Ovary (tissue), 7 donors: ENCODE measurements at regions not wholly inside any gene's neighbourhood (a gene's known extent, or its start where the extent isn't known, plus 50 kb on each side); places are given as distances from the start of the nearest gene placed in this dataset.

ENCODE experiments used
- DNase-seq, 5 donors: peaks; one replicate each; pipeline ENCODE4 v3.0.0-alpha.2; 2019 to 2020
- H3K27ac ChIP-seq, 2 donors: fragments of 200-600 bp; one replicate each; pipeline versions ENCODE4 v1.5.1 to v1.8.0; 2019 to 2022
- H3K27me3 ChIP-seq: fragments of 200-600 bp; one replicate; pipeline ENCODE4 v1.8.0; 2022
- H3K36me3 ChIP-seq: fragments of 200-600 bp; sonication (generic); one replicate; pipeline ENCODE4 v1.5.1; 2019
- H3K4me1 ChIP-seq: one replicate; pipeline ENCODE4 v1.8.1; 2013; ENCODE audit warnings: mild to moderate bottlenecking, moderate library complexity; ENCODE audit not compliant: insufficient read depth
- H3K4me3 ChIP-seq: fragments of 200-600 bp; sonication (generic); one replicate; pipeline ENCODE4 v1.5.1; 2017
- H3K9me3 ChIP-seq, 2 donors: fragments of 200-600 bp in 1 of 2; sonication (generic) in 1 of 2; one replicate each; pipeline versions ENCODE4 v1.5.1 to v1.8.1; 2013 to 2019; ENCODE audit warnings: mild to moderate bottlenecking in 1 of 2, moderate library complexity in 1 of 2
- EP300 ChIP-seq: sonication (generic); formaldehyde crosslinking; IDR thresholded peaks from one replicate; pipeline ENCODE4 v1.6.1; 2017; ENCODE audit warnings: antibody characterized with exemption
- POLR2A ChIP-seq: fragments of 450-650 bp; IDR thresholded peaks from one replicate; pipeline ENCODE4 v1.6.1; 2017; ENCODE audit warnings: antibody characterized with exemption, mild to moderate bottlenecking, moderate library complexity
- WGBS, 3 donors: extraction: QIAGEN DNeasy Blood & Tissue Kit in 1 of 3; methylation state at CpG; one replicate each; pipeline versions ENCODE4 v1.1.5 to v1.1.7; 2013 to 2017; 5-methylcytosine and 5-hydroxymethylcytosine counted together
- intact Hi-C, 4 donors: fragments of 100-400 bp; cut with DNase I; formaldehyde crosslinking; loops; one replicate each; pipeline versions ENCODE4 v1.11.0 to v1.15.1; 2022 to 2023
- TF ChIP-seq, protein P1 (sequence below), 3 donors: fragments of 450-650 bp in 2 of 3; fragments of 200-600 bp in 1 of 3; IDR thresholded peaks; one replicate each; pipeline versions ENCODE4 v1.5.1 to v1.8.0; 2016 to 2022; ENCODE audit warnings: antibody characterized with exemption in 3 of 3, mild to moderate bottlenecking in 1 of 3
- donor health status: DM: no; HTN: no; CAD: no; lungs with moderate emphysema.
- donor health status: DM: no; HTN: no; CAD: no.
- donor health status: Bipolar disorder and iron deficiency.
- donor health status: DM: no; HTN: no; CAD: no.
- donor health status: DM: yes; HTN: yes; CAD: no.

DNA sequence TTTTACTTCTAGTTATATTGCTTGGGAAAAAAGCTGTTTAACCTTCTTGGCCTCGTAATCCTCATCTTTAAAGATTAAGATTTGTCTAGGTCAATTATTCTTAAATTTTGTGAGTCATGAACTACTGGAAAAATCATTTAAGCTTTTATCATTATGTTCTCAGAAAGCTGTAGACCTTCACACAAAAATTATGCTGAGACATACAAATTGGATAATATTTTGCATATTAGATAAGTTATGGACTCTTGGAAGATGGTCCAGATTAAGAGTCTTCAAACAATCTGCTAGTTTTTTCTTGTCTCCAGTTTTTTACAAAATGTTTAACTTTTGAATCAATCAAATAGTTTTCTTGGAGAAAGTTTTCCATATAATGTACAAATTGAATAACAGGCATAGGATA is 108.1 kb upstream of the NEIL3 start:
- Histone ChIP-seq H3K36me3 (no peaks in the 10 kb centered on the region), H3K4me1 (no peaks in the 10 kb centered on the region), H3K9me3 (no peaks in the 10 kb centered on the region), H3K27me3 (no peaks in the 10 kb centered on the region), H3K27ac (no peak overlapping the region), H3K4me3 (no peak overlapping the region)
- no peak for DNase-seq
- intact Hi-C loops: no loop called here
- 15 to 33% (median 20%) methylated on average over 1 of the region's 1 CpG for WGBS, 3 donors
- TF ChIP-seq, protein P1, sequence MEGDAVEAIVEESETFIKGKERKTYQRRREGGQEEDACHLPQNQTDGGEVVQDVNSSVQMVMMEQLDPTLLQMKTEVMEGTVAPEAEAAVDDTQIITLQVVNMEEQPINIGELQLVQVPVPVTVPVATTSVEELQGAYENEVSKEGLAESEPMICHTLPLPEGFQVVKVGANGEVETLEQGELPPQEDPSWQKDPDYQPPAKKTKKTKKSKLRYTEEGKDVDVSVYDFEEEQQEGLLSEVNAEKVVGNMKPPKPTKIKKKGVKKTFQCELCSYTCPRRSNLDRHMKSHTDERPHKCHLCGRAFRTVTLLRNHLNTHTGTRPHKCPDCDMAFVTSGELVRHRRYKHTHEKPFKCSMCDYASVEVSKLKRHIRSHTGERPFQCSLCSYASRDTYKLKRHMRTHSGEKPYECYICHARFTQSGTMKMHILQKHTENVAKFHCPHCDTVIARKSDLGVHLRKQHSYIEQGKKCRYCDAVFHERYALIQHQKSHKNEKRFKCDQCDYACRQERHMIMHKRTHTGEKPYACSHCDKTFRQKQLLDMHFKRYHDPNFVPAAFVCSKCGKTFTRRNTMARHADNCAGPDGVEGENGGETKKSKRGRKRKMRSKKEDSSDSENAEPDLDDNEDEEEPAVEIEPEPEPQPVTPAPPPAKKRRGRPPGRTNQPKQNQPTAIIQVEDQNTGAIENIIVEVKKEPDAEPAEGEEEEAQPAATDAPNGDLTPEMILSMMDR (IDR thresholded peaks at IDR 0.05): no peak
- TF ChIP-seq EP300 (no peak), POLR2A (no peak)

DNA sequence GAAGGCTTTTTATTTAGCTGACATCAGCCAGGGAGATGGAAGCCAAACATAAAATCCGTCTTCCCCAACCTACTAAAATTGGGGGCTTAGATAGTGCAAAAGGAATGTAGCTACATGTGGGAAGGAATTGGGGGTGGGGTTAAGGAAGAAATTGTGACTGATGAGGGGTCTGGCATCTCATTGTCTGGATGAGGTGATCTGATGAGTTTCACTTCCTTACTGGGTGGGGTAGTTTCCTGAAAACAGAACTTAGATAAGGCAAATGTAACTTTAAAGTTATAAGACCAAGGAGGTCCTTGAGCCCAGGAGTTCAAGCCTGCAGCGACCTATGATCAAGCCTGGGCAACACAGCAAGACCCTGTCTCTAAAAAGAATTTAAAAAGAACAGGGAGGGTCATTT is 105.5 kb upstream of the NEIL3 start:
- TF ChIP-seq POLR2A (no peak), EP300 (no peak)
- TF ChIP-seq, protein P1 (IDR thresholded peaks at IDR 0.05): no peak
- 46 to 48% (median 47%) methylated on average over 2 of the region's 2 CpGs for WGBS, 3 donors
- intact Hi-C loops: no loop called here

DNA sequence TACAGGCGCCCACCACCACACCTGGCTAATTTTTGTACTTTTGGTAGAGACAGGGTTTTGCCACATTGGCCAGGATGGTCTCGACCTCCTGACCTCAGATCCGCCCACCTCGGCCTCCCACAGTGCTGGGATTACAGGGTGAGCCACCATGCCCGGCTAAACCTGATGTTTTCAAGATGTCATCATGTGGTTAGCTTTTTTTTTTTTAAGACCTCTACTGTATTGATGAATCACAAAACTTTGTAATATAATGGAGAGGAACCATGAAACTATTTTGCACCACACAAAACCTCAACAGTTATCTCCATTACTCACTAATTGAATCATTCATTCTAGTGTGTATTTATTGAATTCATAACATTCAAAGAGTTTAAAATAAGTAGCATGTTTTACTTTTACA is 94.7 kb upstream of the NEIL3 start:
- WGBS, 3 donors: 88 to 90% (median 89%) methylated on average over 5 of the region's 5 CpGs

More for the DNA sequence above, 105.5 kb upstream of the NEIL3 start:
- no peaks in the 10 kb centered on the region for H3K9me3 ChIP-seq
- H3K4me1 ChIP-seq: no peaks in the 10 kb centered on the region
- H3K36me3 ChIP-seq: no peaks in the 10 kb centered on the region
- no peaks in the 10 kb centered on the region for H3K27me3 ChIP-seq
- H3K4me3 ChIP-seq: no peak overlapping the region
- no peak for DNase-seq
- no peak overlapping the region for H3K27ac ChIP-seq

DNA sequence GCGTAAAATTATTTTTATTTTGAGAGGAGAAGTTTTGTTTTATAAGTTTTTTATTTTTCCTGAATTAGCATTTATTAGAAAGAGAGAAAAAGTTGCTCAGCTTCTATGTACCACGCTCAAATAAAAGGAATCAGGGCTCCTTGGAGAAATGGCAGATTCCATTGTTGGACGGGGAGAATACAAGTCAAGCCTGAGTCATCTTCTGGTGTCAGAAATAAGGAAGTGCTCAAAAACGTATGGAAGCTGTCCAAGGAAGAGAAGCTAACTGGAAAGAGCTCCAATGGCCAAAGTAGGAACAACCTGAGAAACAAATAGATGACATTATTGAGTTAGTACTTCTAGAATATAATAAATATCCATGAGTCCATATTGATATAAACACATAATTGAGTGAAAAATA is 89.3 kb upstream of the NEIL3 start:
- intact Hi-C loops: no loop called here
- H3K27ac ChIP-seq: no peak overlapping the region
- TF ChIP-seq, protein P1 (IDR thresholded peaks at IDR 0.05): no peak
- TF ChIP-seq POLR2A: no peak
- TF ChIP-seq EP300: no peak
- 67 to 85% (median 78%) methylated on average over 4 of the region's 4 CpGs for WGBS, 3 donors
- no peaks in the 10 kb centered on the region for H3K27me3 ChIP-seq
- H3K36me3 ChIP-seq: no peaks in the 10 kb centered on the region
- no peaks in the 10 kb centered on the region for H3K4me1 ChIP-seq
- DNase-seq: no peak
- H3K9me3 ChIP-seq: no peaks in the 10 kb centered on the region
- H3K4me3 ChIP-seq: no peak overlapping the region

More for the DNA sequence above, 94.7 kb upstream of the NEIL3 start:
- TF ChIP-seq, protein P1 (IDR thresholded peaks at IDR 0.05): no peak
- no peak for TF ChIP-seq POLR2A
- no peak for TF ChIP-seq EP300
- no peak overlapping the region for H3K4me3 ChIP-seq
- no peaks in the 10 kb centered on the region for H3K4me1 ChIP-seq
- H3K36me3 ChIP-seq: no peaks in the 10 kb centered on the region
- intact Hi-C loops: no loop called here
- no peaks in the 10 kb centered on the region for H3K9me3 ChIP-seq
- no peak overlapping the region for H3K27ac ChIP-seq
- H3K27me3 ChIP-seq: no peaks in the 10 kb centered on the region
- DNase-seq: no peak

DNA sequence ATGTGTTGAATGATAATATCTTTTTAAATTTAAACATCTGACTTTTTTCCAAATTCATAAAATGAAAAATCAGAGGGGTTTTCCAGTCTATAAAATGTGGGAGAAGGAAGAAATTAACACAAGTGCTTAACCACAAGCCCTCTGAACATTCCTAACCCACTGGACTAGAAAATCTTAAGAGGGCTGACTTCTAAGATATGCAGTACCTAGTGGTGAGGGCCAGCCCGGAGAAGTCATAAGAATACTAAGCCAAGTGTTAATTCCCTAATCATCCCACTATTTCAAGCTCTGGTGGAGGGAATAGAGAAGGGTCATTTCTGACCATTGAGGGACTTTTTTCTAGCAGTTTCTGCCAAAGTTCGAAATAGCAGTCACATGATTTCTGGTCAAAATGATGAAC is 86.9 kb upstream of the NEIL3 start:
- 53 to 58% (median 55%) methylated on average over 2 of the region's 2 CpGs for WGBS, 3 donors
- H3K4me3 ChIP-seq: no peak overlapping the region
- H3K4me1 ChIP-seq: no peaks in the 10 kb centered on the region
- TF ChIP-seq, protein P1 (IDR thresholded peaks at IDR 0.05): no peak
- TF ChIP-seq EP300 (no peak), POLR2A (no peak)
- no peak overlapping the region for H3K27ac ChIP-seq
- DNase-seq: no peak
- no peaks in the 10 kb centered on the region for H3K36me3 ChIP-seq
- no peaks in the 10 kb centered on the region for H3K9me3 ChIP-seq
- intact Hi-C loops: no loop called here
- no peaks in the 10 kb centered on the region for H3K27me3 ChIP-seq
